Neural cell (in vitro differentiated cells): ENCODE measurements at regions not wholly inside any gene's neighbourhood (a gene's known extent, or its start where the extent isn't known, plus 50 kb on each side); places are given as distances from the start of the nearest gene placed in this dataset.

Experiments
- CTCF ChIP-seq: fragments of 450-650 bp; IDR thresholded peaks from 2 replicates; pipeline ENCODE4 v1.5.1; 2014; ENCODE audit warnings: antibody characterized with exemption, mild to moderate bottlenecking, moderate library complexity; ENCODE audit not compliant: poor library complexity, severe bottlenecking
- EP300 ChIP-seq: fragments of 450-650 bp; conservative IDR thresholded peaks from 2 replicates; pipeline ENCODE4 v1.6.1; 2014; ENCODE audit warnings: antibody characterized with exemption, mild to moderate bottlenecking, moderate library complexity; ENCODE audit not compliant: poor library complexity, severe bottlenecking

GRCh38 chr18:68449292-68449691 is 265.6 kb downstream of the TMX3 start:
- TF ChIP-seq CTCF: no peak
- no peak for TF ChIP-seq EP300
